ENCODE measurements at regions not wholly inside any gene's neighbourhood (a gene's known extent, or its start where the extent isn't known, plus 50 kb on each side); places are given as distances from the start of the nearest gene placed in this dataset.

GRCh38 chr13:99055281-99055680, 77.4 kb upstream of the DOCK9 start:
- TF ChIP-seq CTCF (IDR thresholded peaks at IDR 0.05; ENCODE audit: poor library complexity) (no peak), EZH2 (IDR thresholded peaks at IDR 0.05; ENCODE audit: borderline replicate concordance) (no peak), EZH2phosphoT487 (IDR thresholded peaks at IDR 0.05; ENCODE audit: low read depth, severe bottlenecking, unreplicated experiment) (no peak)

Measured in hepatocyte (in vitro differentiated cells).